GM19025 (cell line): ENCODE measurements at regions not wholly inside any gene's neighbourhood (a gene's known extent, or its start where the extent isn't known, plus 50 kb on each side); places are given as distances from the start of the nearest gene placed in this dataset.
"Not testable (repeated sequence)": the region's sequence is repeated elsewhere in the genome, so short reads cannot be mapped to it uniquely, and the experiment has no call there.

Experiments used
- ATAC-seq: cut with Tn5 transposase; IDR thresholded peaks from one replicate; pipeline ENCODE4 v1.9.1; 2021; ENCODE audit warnings: mild to moderate bottlenecking, low read depth, moderate library complexity; ENCODE audit not compliant: unreplicated experiment

- no peak for ATAC-seq
These were observed 868.5 kb downstream of the FAT4 start for GRCh38 chr4:126183206-126183605.

GRCh38 chr4:126191536-126191935 is 876.8 kb downstream of the FAT4 start:
- ATAC-seq: no peak

GRCh38 chr4:126192506-126192905 is 877.8 kb downstream of the FAT4 start:
- no peak for ATAC-seq

- ATAC-seq: not testable (repeated sequence)
These were observed 886.7 kb downstream of the FAT4 start for GRCh38 chr4:126201251-126202138.

- ATAC-seq: no peak
These were observed 887.5 kb downstream of the FAT4 start for GRCh38 chr4:126202226-126202625.

- no peak for ATAC-seq
These were observed 893.2 kb downstream of the FAT4 start for GRCh38 chr4:126207910-126208309.

GRCh38 chr4:126209147-126209546 is 894.4 kb downstream of the FAT4 start:
- no peak for ATAC-seq

- no peak for ATAC-seq
These were observed 899.2 kb downstream of the FAT4 start for GRCh38 chr4:126213996-126214395.

- ATAC-seq: no peak
These were observed 901.0 kb downstream of the FAT4 start for GRCh38 chr4:126215759-126216158.

GRCh38 chr4:126216611-126217010 is 901.9 kb downstream of the FAT4 start:
- ATAC-seq: no peak

GRCh38 chr4:126221282-126221681 is 906.5 kb downstream of the FAT4 start:
- no peak for ATAC-seq

- no peak for ATAC-seq
These were observed 907.1 kb downstream of the FAT4 start for GRCh38 chr4:126221717-126222340.

GRCh38 chr4:126223784-126224407 is 909.1 kb downstream of the FAT4 start:
- ATAC-seq: no peak

GRCh38 chr4:126227428-126227827 is 912.7 kb downstream of the FAT4 start:
- ATAC-seq: no peak

GRCh38 chr4:126230269-126230668 is 915.5 kb downstream of the FAT4 start:
- ATAC-seq: no peak

- no peak for ATAC-seq
These were observed 918.7 kb downstream of the FAT4 start for GRCh38 chr4:126233483-126233882.

- ATAC-seq: no peak
These were observed 923.3 kb downstream of the FAT4 start for GRCh38 chr4:126238013-126238412.

- ATAC-seq: no peak
These were observed 926.9 kb downstream of the FAT4 start for GRCh38 chr4:126241634-126242033.

- no peak for ATAC-seq
These were observed 928.1 kb downstream of the FAT4 start for GRCh38 chr4:126242679-126243390.

GRCh38 chr4:126247409-126247808 is 932.7 kb downstream of the FAT4 start:
- no peak for ATAC-seq

GRCh38 chr4:126250006-126250405 is 935.3 kb downstream of the FAT4 start:
- ATAC-seq: no peak
